ENCODE measurements at regions not wholly inside any gene's neighbourhood (a gene's known extent, or its start where the extent isn't known, plus 50 kb on each side); places are given as distances from the start of the nearest gene placed in this dataset.

DNA sequence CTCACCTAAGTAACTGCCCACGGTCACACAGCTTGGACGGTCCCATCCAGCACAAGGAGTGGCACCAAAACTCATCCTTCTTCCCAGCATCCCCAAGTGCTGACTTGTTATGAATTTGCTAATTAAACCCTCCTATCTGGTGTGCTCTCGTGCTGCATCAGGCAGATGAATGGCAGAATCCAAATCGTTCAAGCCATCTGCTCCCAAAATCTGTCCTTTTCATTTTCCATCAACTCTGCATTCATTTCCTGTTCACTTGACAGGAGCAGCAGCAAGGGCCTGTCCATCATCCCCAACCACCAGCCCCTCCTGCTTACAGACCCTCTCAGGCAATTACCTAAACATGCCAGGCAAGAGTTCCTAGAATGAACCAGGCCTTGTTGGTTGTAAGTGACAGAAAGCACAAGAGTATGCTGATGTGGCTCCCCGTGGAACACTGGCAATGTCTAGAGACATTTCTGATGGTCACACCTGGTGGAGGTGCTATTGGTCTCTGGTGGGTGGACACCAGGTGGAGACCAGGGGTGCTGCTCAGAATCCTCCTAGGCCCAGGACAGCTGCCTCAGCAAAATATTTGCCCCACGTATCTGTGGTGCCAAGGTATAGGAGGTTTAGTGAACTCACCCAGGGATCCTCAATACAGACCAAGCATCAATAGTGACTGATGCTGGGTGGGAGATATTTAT, 832.5 kb downstream of the TBC1D22A start:
- no peak for DNase-seq

DNA sequence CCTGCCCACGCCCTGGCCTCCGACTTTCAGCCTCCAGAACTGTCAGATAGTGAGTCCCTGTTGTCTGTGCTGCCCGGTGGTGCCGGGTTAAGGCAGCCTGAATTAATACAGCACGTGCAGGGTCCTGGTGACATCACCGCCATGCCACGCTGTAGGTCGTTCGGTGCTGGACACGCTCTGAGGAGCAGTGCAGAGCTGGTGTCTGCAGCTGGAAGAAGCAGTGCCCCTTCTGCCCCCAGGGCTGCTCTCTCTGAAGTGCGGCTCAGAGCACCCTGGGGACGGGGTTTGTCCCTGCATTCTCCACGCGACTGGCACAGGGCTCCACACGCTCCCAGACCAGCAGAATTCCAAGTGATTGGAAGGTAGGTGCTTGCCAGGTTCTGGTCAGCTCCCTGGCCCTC, 831.5 kb downstream of the TBC1D22A start:
- no peak for DNase-seq

DNA sequence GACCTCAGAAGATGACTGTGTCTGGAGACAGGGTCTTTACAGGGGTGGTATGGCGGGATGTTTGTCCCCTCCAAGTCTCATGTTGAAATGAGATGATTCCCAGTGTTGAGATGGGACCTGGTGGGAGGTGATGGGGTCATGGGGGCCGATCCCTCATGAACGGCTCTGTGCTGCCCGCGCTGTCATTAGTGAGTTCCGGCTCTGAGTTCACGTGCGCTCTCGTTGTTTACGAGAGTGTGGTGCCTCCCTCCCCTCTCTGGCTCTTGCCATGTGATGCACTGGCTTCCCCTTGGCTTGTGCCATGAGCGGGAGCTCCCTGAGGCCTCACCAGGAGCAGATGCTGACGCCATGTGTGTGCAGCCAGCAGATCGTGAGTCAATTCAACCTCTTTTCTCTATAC, 830.8 kb downstream of the TBC1D22A start:
- no peak for DNase-seq

DNA sequence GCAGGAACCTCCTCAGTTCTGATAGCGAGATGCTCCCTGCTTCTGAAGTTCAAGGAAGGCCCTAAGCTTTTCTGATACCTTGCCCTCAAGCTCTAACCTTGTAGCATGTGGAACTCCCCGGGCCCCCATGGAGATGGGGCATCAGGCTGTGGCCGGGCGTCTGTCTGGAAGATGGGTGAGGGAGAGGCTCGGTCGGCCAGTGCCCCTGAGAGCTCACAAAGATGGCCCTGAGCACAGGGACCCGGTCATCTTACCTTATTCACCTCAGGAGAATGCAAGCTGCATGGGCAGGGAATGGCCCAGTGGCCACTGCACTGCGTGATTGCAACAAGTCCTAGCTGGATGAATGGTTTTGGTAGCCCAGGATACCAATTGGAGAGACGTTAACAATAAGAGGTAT, 830.3 kb downstream of the TBC1D22A start:
- no peak for DNase-seq

DNA sequence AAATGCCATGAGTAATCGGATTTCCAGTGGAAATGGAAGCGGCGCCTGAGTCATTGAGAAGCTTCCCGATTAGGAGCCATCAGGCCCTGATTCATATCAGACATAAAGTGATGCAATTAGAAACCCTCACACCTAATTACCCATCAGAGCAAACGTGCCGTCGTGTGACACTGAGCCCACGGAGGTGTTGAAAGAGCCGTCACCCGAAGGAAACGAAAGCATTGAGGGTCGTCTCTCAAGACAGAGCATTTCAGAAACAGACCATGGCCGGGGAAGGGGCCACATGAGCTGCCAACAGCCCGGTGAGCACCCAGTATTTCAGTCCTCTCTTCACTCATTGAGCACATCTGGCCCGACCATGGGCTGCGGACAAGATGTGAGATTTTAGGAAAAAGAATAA, 829.3 kb downstream of the TBC1D22A start:
- no peak for DNase-seq

DNA sequence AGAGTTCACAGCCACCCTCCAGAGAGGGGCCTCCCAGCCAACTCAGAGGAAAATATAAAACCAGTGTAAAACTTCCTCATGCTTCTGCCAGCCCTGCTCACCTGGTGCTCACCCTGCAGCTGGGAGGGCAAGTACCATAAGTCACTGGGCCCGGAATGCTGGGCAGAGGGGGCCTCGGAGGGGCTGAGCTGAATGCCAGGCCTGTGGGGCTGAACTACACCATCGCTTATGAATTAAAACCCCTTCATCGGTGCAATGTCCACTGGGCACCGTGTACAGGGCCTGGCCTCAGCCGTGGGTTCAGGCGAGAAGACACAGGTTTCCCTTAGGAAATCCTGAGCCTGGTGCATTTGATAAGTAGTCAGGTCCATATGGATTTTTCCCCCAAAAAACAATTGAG, 828.6 kb downstream of the TBC1D22A start:
- no peak for DNase-seq

DNA sequence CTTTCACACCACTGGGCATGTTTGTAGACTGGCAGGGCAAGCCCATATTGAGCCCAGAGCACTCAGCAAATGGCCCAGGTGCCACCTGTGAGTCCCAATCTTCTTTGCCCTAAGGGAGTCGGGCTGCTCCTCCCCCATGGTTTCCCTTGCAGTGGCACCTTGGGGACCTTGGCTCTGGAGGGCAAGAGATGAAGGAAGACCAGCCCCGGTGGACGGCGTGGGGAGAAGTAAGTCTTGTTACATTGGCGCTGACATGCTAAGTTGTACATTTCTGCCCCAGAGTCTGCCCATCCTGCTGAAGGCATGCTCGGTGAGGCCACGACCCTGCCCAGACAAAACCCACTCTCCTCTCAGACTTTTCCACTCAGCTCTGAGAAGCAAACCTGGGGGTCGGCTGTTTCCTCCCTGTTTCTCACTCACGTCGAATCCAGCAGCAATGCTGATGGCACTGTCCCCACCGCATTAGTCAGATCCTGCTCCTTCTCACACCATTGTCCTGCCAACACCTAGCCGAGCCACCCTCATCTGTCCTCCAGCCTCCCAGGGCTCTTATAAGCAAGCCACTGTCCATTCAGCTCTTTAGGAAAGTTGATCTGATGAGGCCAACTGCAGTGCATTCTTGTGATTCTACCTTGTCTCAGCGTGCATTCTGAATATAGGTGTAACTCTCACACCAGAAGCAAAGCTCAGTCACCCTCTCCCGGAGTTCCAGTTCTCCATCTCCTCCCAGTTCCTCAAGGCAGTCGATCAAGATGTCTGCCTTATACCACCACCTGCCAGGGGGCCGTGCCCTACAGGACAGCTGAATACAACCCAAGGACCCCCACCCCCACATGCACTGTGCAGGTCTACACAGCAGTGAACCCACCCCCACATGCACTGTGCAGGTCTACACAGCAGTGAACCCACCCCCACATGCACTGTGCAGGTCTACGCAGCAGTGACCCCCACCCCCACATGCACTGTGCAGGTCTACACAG, 827.1 kb downstream of the TBC1D22A start:
- DNase-seq = no peak

DNA sequence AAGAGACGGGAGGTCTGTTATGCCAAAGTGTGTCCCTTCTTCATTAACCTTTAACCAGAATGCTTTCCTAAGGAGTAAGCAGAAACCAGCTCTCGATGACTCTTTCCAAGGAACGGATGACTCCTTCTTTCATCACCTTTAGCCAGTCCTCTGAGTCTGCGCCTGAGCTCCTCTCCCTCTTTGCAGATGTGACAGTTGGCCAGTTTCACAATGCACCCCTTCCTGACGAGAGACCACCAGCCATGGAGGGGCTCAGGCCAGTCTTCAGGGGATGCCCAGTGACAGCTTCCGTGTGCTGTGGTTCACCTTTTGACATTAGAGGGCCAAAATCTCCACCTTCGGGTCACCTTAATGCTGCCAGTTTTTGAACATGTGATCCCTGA, 826.1 kb downstream of the TBC1D22A start:
- no peak for DNase-seq

DNA sequence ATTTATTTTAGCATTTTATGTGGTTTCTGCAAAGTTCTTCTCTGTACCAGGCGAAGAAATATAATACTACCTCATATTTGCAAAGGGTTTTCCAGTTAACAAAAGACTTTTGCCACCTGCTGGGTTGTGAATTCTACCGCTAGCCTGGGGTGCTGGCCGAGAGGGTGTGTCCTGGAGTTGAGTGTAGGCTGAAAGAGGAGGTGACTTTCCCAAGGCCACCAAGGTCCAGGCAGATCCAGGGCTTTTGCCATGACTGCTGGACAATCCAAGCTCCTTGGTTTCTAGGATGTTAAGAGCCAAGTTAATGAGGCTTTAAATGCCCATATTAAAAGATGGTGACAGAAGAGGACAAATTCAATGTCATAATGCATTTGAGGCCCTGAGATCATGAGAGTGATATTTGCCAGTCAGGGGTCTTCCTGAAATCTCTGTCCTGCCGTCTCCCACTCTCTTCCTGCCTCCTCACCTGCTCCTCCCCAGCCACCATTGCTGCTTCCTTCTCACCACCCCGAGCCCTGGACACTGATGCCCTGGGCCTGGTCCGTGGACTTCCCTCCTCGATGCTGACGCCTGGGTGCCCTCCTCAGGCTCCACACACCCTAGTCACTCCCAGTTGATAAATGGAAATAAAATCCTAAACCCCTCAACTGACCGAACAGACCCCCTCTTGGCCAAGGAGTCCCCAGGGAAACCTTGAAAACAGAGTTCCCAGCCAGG, 825.6 kb downstream of the TBC1D22A start:
- DNase-seq = no peak

DNA sequence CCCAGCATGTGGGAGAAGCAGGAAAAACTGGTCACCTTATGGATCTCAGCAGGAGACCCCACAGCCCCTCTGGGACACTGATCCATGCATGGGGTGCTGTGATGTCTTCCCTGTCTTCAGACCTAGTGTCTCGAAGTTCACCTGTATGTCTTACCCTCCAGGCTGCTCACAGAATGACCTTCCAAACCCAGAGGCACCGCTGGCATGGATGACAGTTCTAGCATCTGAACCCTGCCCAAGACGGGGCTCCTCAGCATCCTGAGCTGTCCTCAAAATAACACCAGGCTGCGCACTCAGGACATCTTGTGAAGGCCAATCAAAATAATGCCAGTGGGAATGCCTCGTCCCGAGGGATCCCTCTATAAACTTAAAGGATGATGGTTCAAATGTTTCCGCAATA, 824.9 kb downstream of the TBC1D22A start:
- no peak for DNase-seq

DNA sequence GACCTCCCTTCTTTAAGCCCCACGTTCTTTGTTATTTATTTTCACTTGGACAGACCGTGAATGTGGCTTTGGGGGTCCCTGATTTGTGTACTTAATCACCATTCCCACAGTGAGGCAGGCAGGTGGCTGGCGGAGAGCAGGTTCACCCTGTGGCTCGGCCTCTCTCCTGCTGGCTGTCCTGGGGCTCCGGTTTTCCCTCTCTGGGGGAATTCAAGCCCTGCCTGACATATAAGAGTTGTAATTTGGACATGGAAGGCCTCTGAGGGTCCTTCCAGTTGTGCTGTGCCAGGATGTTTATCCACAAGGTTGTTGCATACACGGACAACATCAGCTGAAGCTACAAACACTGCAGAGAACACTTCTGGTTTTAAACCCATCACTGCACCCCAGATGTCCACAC, 824.5 kb downstream of the TBC1D22A start:
- no peak for DNase-seq

DNA sequence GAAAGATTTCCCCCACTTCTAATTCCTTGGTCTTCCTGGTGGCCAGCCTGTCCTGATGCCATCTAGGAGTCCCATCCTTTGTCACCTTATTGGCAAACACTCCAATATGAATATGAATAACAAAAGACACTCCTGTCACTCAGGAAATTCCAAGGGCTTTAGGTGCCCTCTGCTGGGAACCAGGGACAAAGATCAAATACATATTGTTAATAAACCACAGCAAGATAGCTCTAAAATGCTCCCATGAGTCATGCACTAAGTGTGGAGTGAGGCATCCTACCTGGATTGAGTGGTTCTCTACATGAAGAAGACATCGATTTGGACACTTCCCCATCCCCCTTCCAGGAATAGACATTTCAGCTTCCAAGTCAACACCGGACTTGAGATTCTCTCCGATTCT, 823.6 kb downstream of the TBC1D22A start:
- no peak for DNase-seq

DNA sequence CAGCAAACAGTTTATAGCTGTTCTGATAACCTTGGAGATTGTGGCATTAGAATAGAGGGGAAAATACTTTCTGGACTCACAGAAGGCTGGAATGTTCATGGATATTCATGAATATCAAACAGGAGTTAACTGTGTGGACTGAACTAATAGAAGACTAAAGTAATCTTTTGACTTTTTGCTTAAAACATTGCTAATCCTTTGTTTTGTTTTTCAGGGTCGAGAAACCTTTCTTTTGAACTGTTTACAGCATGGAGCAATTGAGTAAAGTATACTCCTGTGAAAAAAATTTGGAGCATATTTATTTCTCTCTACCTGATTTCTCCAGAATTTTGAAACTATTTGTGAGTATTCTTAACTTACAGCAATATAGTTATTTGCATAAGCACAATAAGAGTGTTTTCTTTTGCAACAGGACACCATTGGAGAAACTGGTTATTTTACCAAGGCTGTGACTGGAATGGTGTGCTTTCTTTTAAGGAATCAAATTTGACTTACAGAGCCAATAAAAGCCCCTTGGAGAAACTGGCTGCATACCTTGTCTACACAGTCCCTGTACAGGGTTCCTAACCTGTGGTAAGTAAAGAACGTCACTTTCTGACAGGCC, 821.6 kb downstream of the TBC1D22A start:
- no peak for DNase-seq

DNA sequence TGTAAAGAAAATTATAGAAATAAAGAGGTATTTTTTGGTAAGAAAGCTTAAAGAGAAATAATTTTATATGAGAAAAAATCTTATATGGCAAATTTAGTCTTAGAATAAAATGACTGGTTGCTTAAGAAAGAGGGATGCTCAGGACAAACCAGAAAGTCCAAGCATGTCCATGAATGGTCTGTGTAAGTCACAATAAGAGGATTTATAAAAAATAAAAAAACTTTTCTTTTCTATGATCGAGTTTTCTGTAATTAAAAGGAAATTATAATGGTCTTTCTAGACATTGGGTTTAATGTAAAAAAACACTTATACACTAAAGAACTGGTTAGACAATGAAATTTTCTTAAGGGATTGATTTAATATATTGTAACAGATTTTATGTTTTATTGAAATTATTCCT, 819.6 kb downstream of the TBC1D22A start:
- no peak for DNase-seq

DNA sequence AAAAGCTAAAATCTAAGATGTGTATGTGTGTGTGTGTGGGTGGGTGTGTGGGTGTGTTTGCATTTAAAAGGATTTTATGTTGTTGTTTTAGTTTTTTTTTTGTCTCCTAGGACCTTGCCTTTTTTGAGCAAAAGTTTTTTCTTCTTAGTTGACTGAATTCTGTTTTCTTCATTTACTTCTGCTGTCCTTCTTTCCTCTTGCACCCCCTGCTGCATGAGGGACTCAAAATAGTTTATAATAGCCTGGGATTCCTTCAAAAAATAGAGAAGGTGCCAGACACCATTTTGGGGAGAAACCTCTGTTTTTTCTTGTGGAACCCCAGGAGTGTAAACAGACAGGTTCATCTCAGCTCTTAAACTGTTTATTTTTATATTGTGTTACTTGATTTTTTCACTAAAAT, 817.7 kb downstream of the TBC1D22A start:
- DNase-seq = no peak

DNA sequence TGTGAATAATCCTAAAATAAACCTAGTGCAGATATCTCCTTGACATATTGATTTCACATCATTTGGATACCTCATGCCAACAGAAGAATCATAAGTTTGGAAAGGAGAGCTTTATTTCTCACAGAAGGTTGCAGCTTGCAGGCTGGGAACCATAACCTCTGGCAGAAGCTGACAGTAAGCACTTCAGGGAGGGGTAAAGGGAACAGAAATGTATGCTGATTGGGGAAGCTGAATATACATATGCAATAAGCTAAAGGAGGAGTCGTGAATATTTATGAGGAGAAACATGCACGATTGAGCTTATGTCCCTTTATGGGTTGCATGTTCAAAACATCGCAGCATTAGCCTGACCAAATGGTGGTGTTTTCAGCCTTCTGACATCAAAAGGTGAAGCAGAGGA, 814.5 kb downstream of the TBC1D22A start:
- no peak for DNase-seq

DNA sequence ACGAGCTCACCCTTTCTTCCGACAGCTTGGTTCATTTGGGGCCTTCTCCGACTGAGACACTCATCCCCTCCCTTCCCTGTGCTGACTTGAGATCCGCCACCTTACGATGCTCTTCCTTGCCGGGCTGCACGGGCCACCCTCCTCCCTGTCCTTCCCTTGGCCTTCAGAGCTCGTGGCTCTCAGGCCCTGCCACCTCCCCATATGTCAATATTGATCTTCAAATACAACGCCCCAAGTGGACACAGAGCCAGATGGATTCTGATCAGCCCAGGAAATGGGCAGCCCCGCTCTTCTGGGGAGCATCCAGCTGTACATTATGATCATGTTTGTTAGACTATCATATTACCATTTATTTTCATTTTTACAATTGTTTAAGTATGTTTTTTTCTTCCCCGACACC, 812.8 kb downstream of the TBC1D22A start:
- no peak for DNase-seq

DNA sequence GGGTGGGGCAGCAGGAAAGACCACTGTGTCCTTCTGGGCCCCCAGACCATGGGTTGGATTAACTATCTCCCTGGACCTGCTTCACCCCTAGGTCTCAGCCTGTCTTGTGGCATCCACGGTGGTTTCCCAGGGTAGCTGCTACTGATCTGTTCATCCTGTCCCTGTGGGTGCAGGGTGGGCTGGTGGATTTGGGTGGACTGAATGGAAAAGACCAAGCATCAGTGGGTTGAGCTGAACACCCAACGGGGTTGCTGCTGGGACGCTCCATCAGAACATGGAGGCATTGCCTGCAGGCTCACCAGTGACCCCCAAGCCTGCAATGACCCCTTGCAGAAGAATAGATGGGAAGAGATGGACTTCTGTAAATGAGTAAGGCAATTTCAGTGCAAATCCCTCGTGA, 812.1 kb downstream of the TBC1D22A start:
- no peak for DNase-seq

DNA sequence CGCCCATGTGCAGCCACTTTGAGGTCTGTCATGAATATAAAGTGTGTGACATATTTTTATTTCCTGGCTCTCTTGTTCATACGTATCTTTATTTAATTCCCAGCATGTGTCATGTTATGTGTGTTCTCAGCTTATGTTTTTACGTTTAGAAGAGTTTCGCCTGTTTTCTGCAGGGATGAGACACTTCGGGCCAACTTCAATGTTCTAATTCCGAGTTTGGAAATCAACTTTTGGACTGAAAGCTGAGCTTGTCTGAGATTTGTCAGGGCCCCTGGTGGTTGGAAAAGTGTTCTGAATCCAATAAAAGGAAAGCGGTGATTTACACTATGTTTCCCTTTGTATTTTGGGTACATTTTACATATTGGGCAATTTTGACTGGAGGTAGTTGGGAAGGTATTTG, 810.7 kb downstream of the TBC1D22A start:
- DNase-seq = no peak

DNA sequence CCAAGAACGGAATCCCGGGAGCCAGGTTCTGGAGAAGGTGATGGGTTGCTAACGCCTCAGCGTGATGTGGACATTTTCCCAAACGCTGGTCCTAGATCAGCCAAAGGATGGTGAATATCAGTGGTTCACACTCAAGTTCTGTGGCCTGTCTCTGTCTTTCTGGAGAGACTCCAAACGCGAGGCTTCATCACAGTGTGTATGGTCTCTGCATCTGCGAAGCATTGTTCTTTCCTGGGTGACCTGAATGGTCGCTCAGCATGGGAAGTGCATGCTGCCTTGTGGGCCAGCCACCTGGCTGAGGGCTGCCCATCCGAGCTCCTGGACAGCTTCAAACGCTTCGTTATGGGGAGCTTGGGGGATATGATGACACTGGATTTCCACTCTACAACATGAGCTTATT, 810.0 kb downstream of the TBC1D22A start:
- DNase-seq = no peak

DNA sequence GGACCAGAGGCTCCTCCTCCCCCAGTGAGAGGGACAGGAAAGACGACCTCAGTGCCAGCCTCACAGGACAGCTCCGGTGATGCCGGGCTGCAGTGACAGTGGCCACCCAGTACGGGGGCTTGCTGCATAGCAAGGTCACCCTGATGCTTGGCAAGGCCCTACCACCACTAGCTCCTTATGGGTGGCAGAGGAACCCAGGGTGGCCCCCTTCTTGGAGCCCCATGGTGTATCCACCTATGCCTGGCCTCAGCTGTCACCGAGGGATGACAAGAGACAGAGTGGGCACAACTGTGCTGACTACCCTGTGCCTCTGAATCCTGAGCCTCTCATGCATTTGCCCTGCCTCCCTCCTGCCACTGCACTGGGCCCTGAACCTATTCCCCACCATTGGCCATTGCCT, 809.2 kb downstream of the TBC1D22A start:
- no peak for DNase-seq

DNA sequence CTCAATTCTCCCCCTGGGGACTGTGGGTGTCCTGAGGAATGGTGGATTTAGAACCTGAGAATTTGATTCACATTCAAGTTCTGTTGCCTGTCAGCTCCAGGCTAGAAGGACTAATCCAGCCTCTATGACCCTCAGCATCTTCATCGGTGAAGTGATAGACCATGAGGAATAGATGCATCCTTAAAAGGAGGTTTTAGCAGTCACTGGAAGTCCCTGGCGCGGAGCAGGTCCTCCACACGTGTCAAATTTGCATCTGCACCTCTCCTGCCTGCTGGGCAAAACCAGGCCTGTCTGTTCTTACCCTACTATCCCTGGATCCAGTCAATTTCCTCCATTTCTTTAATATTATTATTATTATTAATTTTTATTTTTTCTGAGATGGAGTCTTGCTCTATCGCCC, 808.4 kb downstream of the TBC1D22A start:
- no peak for DNase-seq

DNA sequence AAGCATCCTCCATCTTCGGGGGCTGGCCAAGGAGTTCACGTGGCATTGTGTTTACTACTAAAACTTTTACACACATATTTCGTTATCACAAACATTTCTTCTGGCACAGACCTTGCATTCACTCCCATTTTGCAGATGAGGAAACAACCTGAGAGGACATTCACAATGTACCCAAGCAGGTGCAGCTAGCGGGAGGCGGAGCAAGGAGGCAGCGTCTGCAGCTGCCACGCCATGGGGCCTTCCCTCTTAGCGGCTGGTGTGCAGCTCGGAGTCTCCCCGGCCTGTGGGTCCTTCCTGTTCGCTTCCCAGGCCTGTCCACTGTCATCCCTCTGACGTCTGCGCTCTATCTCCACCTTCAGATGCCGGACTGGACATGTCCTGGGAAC, 807.8 kb downstream of the TBC1D22A start:
- DNase-seq = no peak
